Transverse colon (tissue), 4 donors: ENCODE measurements at regions not wholly inside any gene's neighbourhood (a gene's known extent, or its start where the extent isn't known, plus 50 kb on each side); places are given as distances from the start of the nearest gene placed in this dataset.

Experiments used
- DNase-seq: peaks from one replicate; pipeline ENCODE4 v3.0.0-alpha.2; 2019
- H3K27ac ChIP-seq, 4 donors: fragments of 200-600 bp; sonication (generic); 2 replicates each; pipeline ENCODE4 v1.5.1; 2016 to 2018; ENCODE audit warnings: inconsistent platforms in 4 of 4
- H3K27me3 ChIP-seq: fragments of 200-600 bp; sonication (generic); 2 replicates; pipeline ENCODE4 v1.5.1; 2017; ENCODE audit warnings: inconsistent platforms
- H3K36me3 ChIP-seq, 4 donors: fragments of 200-600 bp; sonication (generic); 2 replicates each; pipeline ENCODE4 v1.5.1; 2017 to 2019; ENCODE audit warnings: inconsistent platforms in 4 of 4
- H3K4me1 ChIP-seq, 4 donors: fragments of 200-600 bp; sonication (generic); 2 replicates each; pipeline ENCODE4 v1.5.1; 2017 to 2020; ENCODE audit warnings: inconsistent platforms in 4 of 4
- H3K4me3 ChIP-seq, 4 donors: fragments of 200-600 bp; sonication (generic); 1 replicate in 1 of 4; 2 replicates in 3 of 4; pipeline versions ENCODE4 v1.5.1 to v1.6.1; 2017 to 2019; ENCODE audit warnings: inconsistent platforms in 4 of 4
- H3K9me3 ChIP-seq, 2 donors: fragments of 200-600 bp; sonication (generic); 2 replicates each; pipeline ENCODE4 v1.5.1; 2017 to 2019; ENCODE audit warnings: inconsistent platforms in 2 of 2
- CTCF ChIP-seq, 5 experiments: fragments of 200-600 bp in 3 of 5; fragments of 450-650 bp in 2 of 5; sonication (generic) in 3 of 5; IDR thresholded peaks; 1 replicate in 2 of 5; 2 replicates in 3 of 5; pipeline ENCODE4 v1.5.1; 2016 to 2017; ENCODE audit warnings: antibody characterized with exemption in 5 of 5, inconsistent platforms in 3 of 5, mild to moderate bottlenecking in 2 of 5, moderate library complexity in 1 of 5
- EP300 ChIP-seq: sonication (generic); formaldehyde crosslinking; IDR thresholded peaks from one replicate; pipeline ENCODE4 v1.6.1; 2017; ENCODE audit warnings: antibody characterized with exemption, low read depth
- POLR2A ChIP-seq: fragments of 450-650 bp; IDR thresholded peaks from one replicate; pipeline ENCODE4 v1.6.1; 2016; ENCODE audit warnings: antibody characterized with exemption, mild to moderate bottlenecking, moderate library complexity
- POLR2AphosphoS5 ChIP-seq, 3 donors: sonication (generic); formaldehyde crosslinking; IDR thresholded peaks; one replicate each; pipeline ENCODE4 v1.6.1; 2016; ENCODE audit warnings: antibody characterized with exemption in 3 of 3
- WGBS, 2 donors: methylation state at CpG; one replicate each; pipeline ENCODE4 v1.1.5; 2018; ENCODE audit warnings: low coverage in 1 of 2; 5-methylcytosine and 5-hydroxymethylcytosine counted together
- in situ Hi-C, 4 donors: fragments of 200-750 bp; cut with MboI; loops; one replicate each; pipeline versions ENCODE4 v1.15.0 to v1.15.1; 2017; ENCODE audit warnings: low sequenced_read_pairs in 3 of 4, low pct_ligation_motif_present in 1 of 4, low pct_unique_long_range_greater_than_20kb in 1 of 4
- intact Hi-C: fragments of 100-400 bp; cut with DNase I; formaldehyde crosslinking; loops from one replicate; pipeline ENCODE4 v1.15.1; 2023; ENCODE audit warnings: low total_unique reads

- in situ Hi-C loops: no loop called here
- intact Hi-C loops: no loop called here
- Histone ChIP-seq H3K9me3 (no peaks in the 10 kb centered on the region), H3K27me3 (no peaks in the 10 kb centered on the region), H3K4me1 (no peaks in the 10 kb centered on the region), H3K27ac (no peak overlapping the region), H3K4me3 (no peak overlapping the region), H3K36me3 (no peaks in the 10 kb centered on the region)
- 62 to 74% methylated on average over 3 of the region's 3 CpGs for WGBS, 2 donors
- no peak for DNase-seq
- TF ChIP-seq POLR2A: no peak
- TF ChIP-seq POLR2AphosphoS5 (IDR thresholded peaks at IDR 0.05): no peak
- TF ChIP-seq CTCF (IDR thresholded peaks at IDR 0.05): no peak
- TF ChIP-seq EP300: no peak
Observed at GRCh38 chr10:128338951-128339350, 212.7 kb upstream of the MKI67 start.

GRCh38 chr10:128339753-128340152 lies 213.5 kb upstream of the MKI67 start:
- H3K27me3 ChIP-seq: no peaks in the 10 kb centered on the region
- no peaks in the 10 kb centered on the region for H3K36me3 ChIP-seq
- TF ChIP-seq EP300 (no peak), POLR2A (no peak), CTCF (IDR thresholded peaks at IDR 0.05) (no peak), POLR2AphosphoS5 (IDR thresholded peaks at IDR 0.05) (no peak)
- DNase-seq: no peak
- WGBS, 2 donors: 69 to 71% methylated on average over 4 of the region's 4 CpGs
- no peak overlapping the region for H3K4me3 ChIP-seq
- no peak overlapping the region for H3K27ac ChIP-seq
- in situ Hi-C loops (no loop called here), intact Hi-C loops (no loop called here)
- H3K4me1 ChIP-seq: no peaks in the 10 kb centered on the region
- no peaks in the 10 kb centered on the region for H3K9me3 ChIP-seq

- in situ Hi-C loops (no loop called here), intact Hi-C loops (no loop called here)
- H3K4me3 ChIP-seq: no peak overlapping the region
- 81 to 86% methylated on average over 3 to 4 of the region's 4 CpGs for WGBS, 2 donors
- no peaks in the 10 kb centered on the region for H3K36me3 ChIP-seq
- H3K27me3 ChIP-seq: peaks cover 7% of the 10 kb centered on the region
- H3K4me1 ChIP-seq: no peaks in the 10 kb centered on the region
- no peak for TF ChIP-seq EP300
- TF ChIP-seq CTCF (IDR thresholded peaks at IDR 0.05): no peak
- H3K9me3 ChIP-seq: no peaks in the 10 kb centered on the region
- DNase-seq: no peak
- no peak overlapping the region for H3K27ac ChIP-seq
Observed at GRCh38 chr10:128345353-128345752, 219.1 kb upstream of the MKI67 start.

GRCh38 chr10:128360783-128361182 lies 234.6 kb upstream of the MKI67 start:
- no peaks in the 10 kb centered on the region for H3K27me3 ChIP-seq
- H3K4me1 ChIP-seq: no peaks in the 10 kb centered on the region
- TF ChIP-seq EP300 (no peak), POLR2A (no peak), POLR2AphosphoS5 (IDR thresholded peaks at IDR 0.05) (no peak), CTCF (IDR thresholded peaks at IDR 0.05) (no peak)
- DNase-seq: no peak
- H3K9me3 ChIP-seq: no peaks in the 10 kb centered on the region
- no peak overlapping the region for H3K27ac ChIP-seq
- intact Hi-C loops (no loop called here), in situ Hi-C loops (no loop called here)
- no peak overlapping the region for H3K4me3 ChIP-seq
- WGBS, 2 donors: 67 to 83% methylated on average over 1 to 3 of the region's 3 CpGs
- H3K36me3 ChIP-seq: no peaks in the 10 kb centered on the region
